Fibroblast of peridontal ligament (primary cell): ENCODE measurements at regions not wholly inside any gene's neighbourhood (a gene's known extent, or its start where the extent isn't known, plus 50 kb on each side); places are given as distances from the start of the nearest gene placed in this dataset.

Source experiments
- DNase-seq: peaks from one replicate; pipeline ENCODE4 v3.0.0-alpha.2; 2010; ENCODE audit errors: extremely low read depth

- no peak for DNase-seq
These were observed 311.3 kb downstream of the SQOR start for GRCh38 chr15:45946111-45946510.

- no peak for DNase-seq
These were observed 313.4 kb downstream of the SQOR start for GRCh38 chr15:45948181-45948621.

GRCh38 chr15:45958924-45959323 lies 324.1 kb downstream of the SQOR start:
- no peak for DNase-seq

- DNase-seq = no peak
These were observed 327.9 kb downstream of the SQOR start for GRCh38 chr15:45962733-45963132.

- DNase-seq = no peak
These were observed 335.7 kb downstream of the SQOR start for GRCh38 chr15:45970542-45970941.

- DNase-seq = no peak
These were observed 345.5 kb downstream of the SQOR start for GRCh38 chr15:45980366-45980765.

GRCh38 chr15:45981625-45982024 lies 346.8 kb downstream of the SQOR start:
- no peak for DNase-seq

- DNase-seq = no peak
These were observed 357.0 kb downstream of the SQOR start for GRCh38 chr15:45991863-45992262.

GRCh38 chr15:45993072-45993471 lies 358.2 kb downstream of the SQOR start:
- DNase-seq = no peak

GRCh38 chr15:45993508-45993907 lies 358.7 kb downstream of the SQOR start:
- DNase-seq = no peak

- DNase-seq = no peak
These were observed 361.0 kb downstream of the SQOR start for GRCh38 chr15:45995800-45996199.

GRCh38 chr15:46014532-46014931 lies 379.7 kb downstream of the SQOR start:
- no peak for DNase-seq

GRCh38 chr15:46034755-46035154 lies 399.9 kb downstream of the SQOR start:
- DNase-seq = peak; percentile 59

GRCh38 chr15:46039703-46040102 lies 404.9 kb downstream of the SQOR start:
- DNase-seq = no peak

- no peak for DNase-seq
These were observed 407.1 kb downstream of the SQOR start for GRCh38 chr15:46041905-46042304.

GRCh38 chr15:46059921-46060594 lies 425.2 kb downstream of the SQOR start:
- DNase-seq = no peak

- no peak for DNase-seq
These were observed 426.2 kb downstream of the SQOR start for GRCh38 chr15:46061002-46061401.

- DNase-seq = no peak
These were observed 442.4 kb downstream of the SQOR start for GRCh38 chr15:46077220-46077619.

GRCh38 chr15:46079046-46079445 lies 444.2 kb downstream of the SQOR start:
- DNase-seq = no peak

GRCh38 chr15:46080016-46080415 lies 445.2 kb downstream of the SQOR start:
- DNase-seq = peak; percentile 7

GRCh38 chr15:46088486-46089445 lies 453.9 kb downstream of the SQOR start:
- no peak for DNase-seq

- no peak for DNase-seq
These were observed 454.7 kb downstream of the SQOR start for GRCh38 chr15:46089467-46089935.
